ENCODE measurements at regions not wholly inside any gene's neighbourhood (a gene's known extent, or its start where the extent isn't known, plus 50 kb on each side); places are given as distances from the start of the nearest gene placed in this dataset.
"Not testable (repeated sequence)": the region's sequence is repeated elsewhere in the genome, so short reads cannot be mapped to it uniquely, and the experiment has no call there.

DNA sequence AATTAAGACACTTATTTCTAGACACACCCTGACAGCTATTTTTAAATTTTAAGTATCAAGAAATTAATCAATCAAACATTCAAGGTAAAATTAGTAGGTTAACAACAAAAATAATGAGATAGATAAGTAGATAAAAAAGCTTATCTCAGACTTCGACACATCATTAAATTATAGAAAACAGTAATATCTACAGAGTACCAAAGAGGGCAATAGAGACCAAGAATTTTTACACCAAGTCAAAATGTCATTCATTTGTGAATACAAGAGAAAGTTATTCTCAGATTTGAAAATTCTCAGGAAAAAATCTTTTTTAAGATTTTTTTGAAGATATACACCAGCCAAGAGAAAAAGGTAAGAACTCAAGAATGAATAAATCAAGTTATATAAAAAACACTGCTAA is 445.6 kb downstream of the ACTL7B start:
- Mint-ChIP-seq H3K4me3 (no peak overlapping the region), H3K27me3 (ENCODE audit: insufficient read depth) (peaks cover under 1% of the 10 kb centered on the region), H3K9me3 (no peaks in the 10 kb centered on the region), H3K4me1 (ENCODE audit: low read depth) (no peaks in the 10 kb centered on the region), H3K36me3 (ENCODE audit: low read depth) (no peaks in the 10 kb centered on the region), H3K27ac (no peak overlapping the region)
- DNase-seq (ENCODE audit: low spot score) = no peak
- intact Hi-C loops (cut with micrococcal nuclease) = no loop called here

DNA sequence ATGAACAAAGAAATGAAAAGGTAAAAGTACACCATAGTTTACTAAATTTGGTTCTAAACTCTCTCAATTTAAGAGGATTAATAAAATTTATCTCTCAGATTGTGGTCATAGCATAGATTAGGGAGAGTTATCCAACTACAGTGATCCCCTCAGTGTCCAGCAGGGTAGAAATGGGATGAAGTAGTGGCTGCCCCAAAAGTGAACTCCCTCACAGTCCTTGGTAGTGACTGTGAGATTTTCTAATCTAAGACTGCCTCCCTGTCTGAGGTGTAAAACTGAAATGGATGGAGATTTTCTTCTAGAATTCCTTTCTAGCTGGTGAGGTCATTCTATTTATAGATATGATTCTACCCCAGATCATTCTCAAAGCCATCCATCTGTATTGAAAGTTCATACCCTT is 455.5 kb downstream of the ACTL7B start:
- Mint-ChIP-seq H3K36me3 (ENCODE audit: low read depth) (no peaks in the 10 kb centered on the region), H3K9me3 (peaks cover 4% of the 10 kb centered on the region), H3K4me3 (no peak overlapping the region), H3K27ac (no peak overlapping the region), H3K4me1 (ENCODE audit: low read depth) (no peaks in the 10 kb centered on the region), H3K27me3 (ENCODE audit: insufficient read depth) (peaks cover 1% of the 10 kb centered on the region)
- intact Hi-C loops (cut with micrococcal nuclease) = no loop called here
- DNase-seq (ENCODE audit: low spot score) = no peak

DNA sequence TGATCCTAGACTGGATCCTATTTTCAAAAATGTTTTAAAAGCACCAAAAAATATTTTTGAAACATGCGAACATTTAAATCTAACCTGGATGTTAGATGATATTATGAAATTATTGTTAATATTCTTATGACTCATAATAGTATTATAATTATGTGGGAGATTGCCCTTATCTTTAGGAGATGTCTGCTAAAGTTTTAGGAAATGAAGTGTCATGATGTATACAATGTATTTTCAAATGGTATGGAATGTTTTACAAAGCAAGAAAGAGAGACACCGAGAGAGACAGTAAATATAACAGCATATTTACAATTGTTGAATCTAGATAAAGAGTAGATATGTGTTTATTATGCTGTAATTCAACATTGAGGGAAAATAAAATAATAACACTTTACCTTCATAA is 455.9 kb downstream of the ACTL7B start:
- no peak overlapping the region for H3K4me3 Mint-ChIP-seq
- H3K36me3 Mint-ChIP-seq (ENCODE audit: low read depth) = no peaks in the 10 kb centered on the region
- H3K4me1 Mint-ChIP-seq (ENCODE audit: low read depth) = no peaks in the 10 kb centered on the region
- no peaks in the 10 kb centered on the region for H3K27me3 Mint-ChIP-seq (ENCODE audit: insufficient read depth)
- no peak for DNase-seq (ENCODE audit: low spot score)
- peaks cover 4% of the 10 kb centered on the region for H3K9me3 Mint-ChIP-seq
- intact Hi-C loops (cut with micrococcal nuclease) = no loop called here
- H3K27ac Mint-ChIP-seq = no peak overlapping the region

DNA sequence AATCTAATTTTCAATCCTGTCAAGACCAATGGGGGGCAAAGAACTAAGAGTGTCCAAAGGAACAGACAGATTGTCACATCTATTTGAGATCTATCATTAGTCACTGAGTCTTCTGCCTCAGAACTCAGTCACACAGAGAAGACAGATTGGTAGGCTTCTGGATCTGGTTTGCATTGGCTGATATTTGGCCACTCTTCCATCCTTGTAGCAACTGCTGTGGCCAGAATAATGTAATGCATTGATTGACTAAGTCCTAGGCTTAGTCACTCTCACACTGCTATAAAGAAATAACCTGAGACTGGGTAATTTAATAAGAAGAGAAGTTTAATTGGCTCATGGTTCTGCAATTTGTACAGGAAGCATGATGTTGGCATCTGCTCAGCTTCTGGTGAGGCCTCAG is 458.5 kb downstream of the ACTL7B start:
- H3K9me3 Mint-ChIP-seq = peaks cover 4% of the 10 kb centered on the region
- H3K4me3 Mint-ChIP-seq = no peak overlapping the region
- no peaks in the 10 kb centered on the region for H3K4me1 Mint-ChIP-seq (ENCODE audit: low read depth)
- DNase-seq (ENCODE audit: low spot score) = no peak
- no peaks in the 10 kb centered on the region for H3K27me3 Mint-ChIP-seq (ENCODE audit: insufficient read depth)
- intact Hi-C loops (cut with micrococcal nuclease) = no loop called here
- H3K27ac Mint-ChIP-seq = no peak overlapping the region
- no peaks in the 10 kb centered on the region for H3K36me3 Mint-ChIP-seq (ENCODE audit: low read depth)

DNA sequence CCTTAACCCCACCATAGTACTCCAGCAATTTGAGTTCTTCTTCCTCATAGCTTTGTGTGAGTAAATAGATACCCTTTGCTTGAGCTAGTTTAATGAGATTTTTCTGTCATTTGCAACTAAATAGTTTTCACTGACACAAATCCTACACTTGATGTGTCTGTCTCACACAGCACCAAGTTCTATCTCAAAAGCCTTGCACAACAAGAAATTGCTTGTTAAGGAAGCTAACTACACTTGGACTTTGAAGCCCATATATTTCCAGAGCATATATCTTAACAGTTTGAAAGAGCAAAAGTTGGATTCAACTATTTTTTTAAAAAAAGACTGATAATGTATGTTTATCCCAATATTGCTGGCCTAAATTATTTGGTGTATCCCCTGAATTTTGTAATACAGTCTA is 459.2 kb downstream of the ACTL7B start:
- Mint-ChIP-seq H3K36me3 (ENCODE audit: low read depth) (no peaks in the 10 kb centered on the region), H3K27me3 (ENCODE audit: insufficient read depth) (no peaks in the 10 kb centered on the region), H3K27ac (no peak overlapping the region), H3K4me1 (ENCODE audit: low read depth) (no peaks in the 10 kb centered on the region), H3K9me3 (peaks cover 4% of the 10 kb centered on the region), H3K4me3 (no peak overlapping the region)
- intact Hi-C loops (cut with micrococcal nuclease) = no loop called here
- no peak for DNase-seq (ENCODE audit: low spot score)

DNA sequence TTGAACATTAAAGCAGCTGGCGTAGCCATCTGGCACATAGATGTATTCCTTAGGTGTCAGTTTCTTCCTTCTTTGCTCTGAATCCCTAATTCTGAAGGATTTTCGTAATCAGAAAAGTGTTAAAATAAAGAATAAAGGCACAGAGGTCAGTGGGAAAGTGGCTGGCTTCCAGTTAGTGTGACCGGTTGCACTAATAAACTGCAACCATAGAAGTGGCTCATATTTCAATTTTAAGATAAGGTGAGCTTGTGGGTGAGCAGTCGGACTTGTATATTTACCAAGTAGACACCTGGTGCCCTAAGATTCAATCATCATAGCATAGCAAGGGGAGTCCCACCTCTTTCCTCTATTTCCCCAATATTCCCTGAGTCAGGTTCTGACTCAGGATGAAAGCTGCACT is 459.6 kb downstream of the ACTL7B start:
- H3K36me3 Mint-ChIP-seq (ENCODE audit: low read depth) = no peaks in the 10 kb centered on the region
- no peak overlapping the region for H3K27ac Mint-ChIP-seq
- intact Hi-C loops (cut with micrococcal nuclease) = no loop called here
- no peaks in the 10 kb centered on the region for H3K27me3 Mint-ChIP-seq (ENCODE audit: insufficient read depth)
- H3K9me3 Mint-ChIP-seq = peaks cover 4% of the 10 kb centered on the region
- H3K4me3 Mint-ChIP-seq = no peak overlapping the region
- DNase-seq (ENCODE audit: low spot score) = no peak
- no peaks in the 10 kb centered on the region for H3K4me1 Mint-ChIP-seq (ENCODE audit: low read depth)

DNA sequence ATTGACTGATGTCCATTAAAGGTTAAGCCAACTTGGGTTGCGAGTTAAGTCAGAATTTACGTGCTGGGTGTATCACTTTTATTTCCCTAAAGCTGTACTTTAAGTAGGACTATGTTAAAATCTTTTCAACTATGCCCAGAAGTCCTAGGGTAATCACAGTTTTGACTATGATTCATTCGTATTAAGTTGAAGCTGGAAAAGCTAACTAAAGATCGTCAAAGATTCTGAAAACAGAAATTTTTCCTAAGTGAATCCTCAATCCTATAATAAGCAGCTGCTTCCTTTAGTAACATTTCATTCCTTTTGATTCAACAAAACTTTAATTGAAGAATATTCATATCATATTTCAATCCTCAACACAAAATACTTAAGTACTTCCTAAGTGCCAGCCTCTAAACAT is 460.4 kb downstream of the ACTL7B start:
- H3K27me3 Mint-ChIP-seq (ENCODE audit: insufficient read depth) = no peaks in the 10 kb centered on the region
- H3K36me3 Mint-ChIP-seq (ENCODE audit: low read depth) = no peaks in the 10 kb centered on the region

DNA sequence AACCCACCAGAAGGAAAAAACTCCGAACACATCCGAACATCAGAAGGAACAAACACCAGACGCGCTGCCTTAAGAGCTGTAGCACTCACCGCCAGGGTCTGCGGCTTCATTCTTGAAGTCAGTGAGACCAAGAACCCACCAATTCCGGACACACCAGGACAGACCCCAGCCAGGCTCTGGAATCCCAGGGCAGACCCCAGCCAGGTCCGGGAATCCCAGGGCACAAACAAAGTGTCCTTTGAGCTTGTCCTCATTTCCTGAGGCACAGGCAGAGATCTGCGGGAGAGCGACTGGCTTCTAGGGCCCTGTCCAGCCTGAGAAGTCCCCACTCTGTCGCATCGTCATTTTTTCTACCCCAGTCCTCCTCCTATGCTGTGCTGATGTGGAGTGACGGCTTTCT is 461.1 kb downstream of the ACTL7B start:
- no peak overlapping the region for H3K27ac Mint-ChIP-seq
- H3K4me1 Mint-ChIP-seq (ENCODE audit: low read depth) = no peaks in the 10 kb centered on the region
- intact Hi-C loops (cut with micrococcal nuclease) = no loop called here
- H3K4me3 Mint-ChIP-seq = no peak overlapping the region
- no peaks in the 10 kb centered on the region for H3K27me3 Mint-ChIP-seq (ENCODE audit: insufficient read depth)
- no peak for DNase-seq (ENCODE audit: low spot score)
- H3K9me3 Mint-ChIP-seq = peaks cover 4% of the 10 kb centered on the region
- H3K36me3 Mint-ChIP-seq (ENCODE audit: low read depth) = no peaks in the 10 kb centered on the region

More for the DNA sequence above, 460.4 kb downstream of the ACTL7B start:
- H3K4me3 Mint-ChIP-seq = no peak overlapping the region
- H3K27ac Mint-ChIP-seq = no peak overlapping the region
- no peaks in the 10 kb centered on the region for H3K4me1 Mint-ChIP-seq (ENCODE audit: low read depth)
- DNase-seq (ENCODE audit: low spot score) = no peak
- intact Hi-C loops (cut with micrococcal nuclease) = no loop called here
- peaks cover 4% of the 10 kb centered on the region for H3K9me3 Mint-ChIP-seq

DNA sequence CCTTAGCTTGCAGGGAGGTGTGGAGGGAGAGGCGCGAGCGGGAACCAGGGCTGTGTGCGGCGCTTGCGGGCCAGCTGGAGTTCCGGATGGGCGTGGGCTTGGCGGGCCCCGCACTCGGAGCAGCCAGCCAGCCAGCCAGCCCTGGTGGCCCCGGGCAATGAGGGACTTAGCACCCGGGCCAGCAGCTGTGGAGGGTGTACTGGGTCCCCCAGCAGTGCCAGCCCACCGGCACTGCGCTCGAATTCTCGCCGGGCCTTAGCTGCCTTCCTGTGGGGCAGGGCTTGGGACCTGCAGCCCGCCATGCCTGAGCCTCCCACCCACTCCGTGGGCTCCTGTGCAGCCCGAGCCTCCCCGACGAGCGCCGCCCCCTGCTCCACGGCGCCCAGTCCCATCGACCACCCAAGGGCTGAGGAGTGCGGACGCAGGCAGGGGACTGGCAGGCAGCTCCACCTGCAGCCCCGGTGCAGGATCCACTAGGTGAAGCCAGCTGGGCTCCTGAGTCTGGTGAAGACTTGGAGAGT is 462.2 kb downstream of the ACTL7B start:
- H3K27ac Mint-ChIP-seq; H3K4me1 Mint-ChIP-seq (ENCODE audit: low read depth); H3K36me3 Mint-ChIP-seq (ENCODE audit: low read depth); intact Hi-C loops (cut with micrococcal nuclease); H3K9me3 Mint-ChIP-seq; H3K27me3 Mint-ChIP-seq (ENCODE audit: insufficient read depth); DNase-seq (ENCODE audit: low spot score); H3K4me3 Mint-ChIP-seq: not testable (repeated sequence)

DNA sequence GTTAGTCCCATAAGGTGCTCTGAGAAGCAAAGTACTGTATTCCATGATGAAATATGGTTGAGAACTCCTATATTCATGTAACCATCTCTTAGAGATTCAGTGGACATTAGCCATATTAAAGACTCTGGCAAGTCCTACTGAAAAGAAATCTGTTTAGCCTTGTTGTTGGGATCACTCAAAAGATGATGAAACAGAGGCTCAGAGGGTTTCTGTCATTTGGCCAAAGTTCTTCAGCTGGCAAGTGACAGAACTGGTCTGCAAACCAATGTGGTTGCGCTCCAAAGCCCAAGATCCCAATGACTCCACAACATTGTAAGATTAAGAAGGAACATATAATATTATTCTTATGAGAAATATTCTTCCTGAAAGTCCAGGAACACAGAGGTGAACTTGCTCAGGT is 462.9 kb downstream of the ACTL7B start:
- intact Hi-C loops (cut with micrococcal nuclease) = no loop called here
- peaks cover 4% of the 10 kb centered on the region for H3K9me3 Mint-ChIP-seq
- no peak overlapping the region for H3K27ac Mint-ChIP-seq
- H3K36me3 Mint-ChIP-seq (ENCODE audit: low read depth) = no peaks in the 10 kb centered on the region
- H3K4me3 Mint-ChIP-seq = no peak overlapping the region
- H3K27me3 Mint-ChIP-seq (ENCODE audit: insufficient read depth) = no peaks in the 10 kb centered on the region
- DNase-seq (ENCODE audit: low spot score) = no peak
- H3K4me1 Mint-ChIP-seq (ENCODE audit: low read depth) = no peaks in the 10 kb centered on the region

DNA sequence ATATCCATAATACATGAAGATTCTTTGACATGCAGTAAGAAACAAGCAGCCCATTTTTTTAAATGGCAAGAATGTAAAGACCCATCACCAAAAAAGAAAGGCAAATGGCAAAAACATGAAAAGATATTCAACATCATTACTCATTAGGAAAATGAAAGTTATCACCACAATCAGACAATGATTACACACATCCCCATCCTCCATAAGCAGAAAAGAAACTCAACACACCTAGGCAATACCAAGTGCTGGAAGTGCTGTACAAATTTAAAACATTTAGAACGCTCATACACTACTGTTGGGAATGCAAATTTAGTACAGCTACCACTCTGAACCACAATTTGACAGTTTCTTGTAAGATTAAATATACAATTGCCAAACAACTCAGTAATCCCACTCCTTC is 466.7 kb downstream of the ACTL7B start:
- intact Hi-C loops (cut with micrococcal nuclease) = no loop called here
- Mint-ChIP-seq H3K4me1 (ENCODE audit: low read depth) (no peaks in the 10 kb centered on the region), H3K4me3 (no peak overlapping the region), H3K27ac (no peak overlapping the region), H3K27me3 (ENCODE audit: insufficient read depth) (no peaks in the 10 kb centered on the region), H3K9me3 (peaks cover 4% of the 10 kb centered on the region), H3K36me3 (ENCODE audit: low read depth) (no peaks in the 10 kb centered on the region)
- DNase-seq (ENCODE audit: low spot score) = no peak

DNA sequence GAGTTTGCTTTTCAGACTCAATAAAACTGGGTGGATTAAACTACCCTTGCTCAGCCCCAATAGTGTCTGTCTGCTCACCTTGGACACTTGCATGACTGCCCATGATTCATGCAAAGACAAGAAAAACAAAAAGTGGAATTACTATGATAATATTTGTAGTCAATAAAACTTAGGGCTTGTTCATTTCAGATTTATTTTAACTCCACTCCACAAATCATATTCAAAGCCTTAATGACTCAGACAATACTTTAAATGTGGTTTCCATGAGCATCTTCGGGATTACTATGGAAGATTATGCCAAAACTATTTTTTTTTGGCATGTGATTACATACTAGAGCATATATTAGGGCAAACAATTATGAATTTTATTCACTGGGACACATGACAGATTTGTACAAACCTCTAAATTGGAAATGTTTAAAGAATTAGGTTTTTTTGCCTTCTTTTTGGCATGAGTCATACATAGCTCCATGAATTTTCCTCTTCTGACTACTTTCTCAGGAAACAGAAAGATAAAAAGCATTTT is 468.9 kb downstream of the ACTL7B start:
- intact Hi-C loops (cut with micrococcal nuclease) = no loop called here

DNA sequence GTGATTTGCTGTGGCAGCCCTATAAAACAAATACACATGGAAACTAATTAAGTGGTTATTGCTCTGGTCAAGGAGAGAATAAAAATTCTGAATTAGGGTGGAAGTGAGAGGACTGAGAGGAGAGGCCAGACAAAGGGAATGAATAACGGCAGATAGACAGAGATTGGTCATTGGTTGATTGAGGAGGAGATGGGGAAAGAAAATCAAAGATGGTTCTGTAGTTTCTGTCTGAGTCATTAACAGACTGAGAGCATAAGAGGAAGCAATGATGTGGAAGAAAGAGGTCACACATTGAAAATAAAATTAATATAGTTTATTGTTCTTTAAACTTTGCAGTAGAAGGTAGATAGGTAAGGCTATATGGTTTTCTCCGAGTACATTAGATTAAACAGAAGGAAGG is 469.8 kb downstream of the ACTL7B start:
- Mint-ChIP-seq H3K4me3 (no peak overlapping the region), H3K27me3 (ENCODE audit: insufficient read depth) (no peaks in the 10 kb centered on the region)

More for the DNA sequence above, 468.9 kb downstream of the ACTL7B start:
- Mint-ChIP-seq H3K36me3 (ENCODE audit: low read depth) (no peaks in the 10 kb centered on the region), H3K27ac (no peak overlapping the region), H3K9me3 (peaks cover 4% of the 10 kb centered on the region), H3K4me1 (ENCODE audit: low read depth) (no peaks in the 10 kb centered on the region), H3K4me3 (no peak overlapping the region), H3K27me3 (ENCODE audit: insufficient read depth) (no peaks in the 10 kb centered on the region)
- DNase-seq (ENCODE audit: low spot score) = no peak

DNA sequence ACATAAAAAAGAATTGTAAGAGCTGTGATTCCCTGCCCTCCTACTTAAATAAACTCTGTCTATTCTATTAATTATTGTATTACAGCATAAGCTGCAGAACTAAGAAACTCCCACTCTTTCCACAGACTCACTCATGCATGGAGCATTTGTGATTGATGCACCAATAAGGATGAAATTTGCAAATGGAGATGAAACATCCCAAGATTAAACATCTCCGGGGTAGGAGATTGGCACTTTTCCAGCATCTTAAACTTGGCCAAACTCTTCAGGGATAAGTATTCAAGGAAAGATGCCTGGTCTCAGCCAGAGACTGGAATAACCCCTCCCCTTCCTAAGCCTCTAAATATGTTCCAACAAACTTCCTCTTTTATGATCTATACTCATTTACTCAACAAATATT is 472.0 kb downstream of the ACTL7B start:
- peaks cover 4% of the 10 kb centered on the region for H3K9me3 Mint-ChIP-seq
- no peak overlapping the region for H3K4me3 Mint-ChIP-seq
- intact Hi-C loops (cut with micrococcal nuclease) = no loop called here
- DNase-seq (ENCODE audit: low spot score) = no peak
- H3K36me3 Mint-ChIP-seq (ENCODE audit: low read depth) = no peaks in the 10 kb centered on the region
- H3K27ac Mint-ChIP-seq = no peak overlapping the region
- no peaks in the 10 kb centered on the region for H3K4me1 Mint-ChIP-seq (ENCODE audit: low read depth)
- no peaks in the 10 kb centered on the region for H3K27me3 Mint-ChIP-seq (ENCODE audit: insufficient read depth)

More for the DNA sequence above, 469.8 kb downstream of the ACTL7B start:
- peaks cover 4% of the 10 kb centered on the region for H3K9me3 Mint-ChIP-seq
- no peak overlapping the region for H3K27ac Mint-ChIP-seq
- no peaks in the 10 kb centered on the region for H3K4me1 Mint-ChIP-seq (ENCODE audit: low read depth)
- no peak for DNase-seq (ENCODE audit: low spot score)
- intact Hi-C loops (cut with micrococcal nuclease) = no loop called here
- H3K36me3 Mint-ChIP-seq (ENCODE audit: low read depth) = no peaks in the 10 kb centered on the region

Measured in activated T-helper 1 cell treated with anti-CD3 and anti-CD28 coated beads, Interleukin-12 subunit alpha, Interleukin-12 subunit beta, Interleukin-2, Interleukin-4 antibody, amounts not matched to agents 30 ng/mL and 10 ng/mL and 1 ng/mL, durations not matched to agents 14 hours and 24 hours and 36 hours (primary cell).